BJ (cell line): ENCODE measurements at regions not wholly inside any gene's neighbourhood (a gene's known extent, or its start where the extent isn't known, plus 50 kb on each side); places are given as distances from the start of the nearest gene placed in this dataset.

Source experiments
- CTCF ChIA-PET: fragments of 350-600 bp; formaldehyde crosslinking; extraction: SDS; loops from one replicate; lab custom pipeline; 2021; ENCODE audit warnings: antibody characterized with exemption, inconsistent platforms; lab: Yijun Ruan, JAX
- POLR2A ChIA-PET: fragments of 300-600 bp; sonication (Branson Sonifier 250); formaldehyde crosslinking; extraction: SDS; loops from one replicate; lab custom pipeline; 2021; ENCODE audit warnings: antibody characterized with exemption; lab: Charles Lee
- DNase-seq: peaks from one replicate; pipeline ENCODE4 v3.0.0-alpha.2; 2011; ENCODE audit warnings: low read depth
- H3K27me3 ChIP-seq: 2 replicates; pipeline ENCODE4 v1.6.0; 2011; ENCODE audit warnings: low read length; ENCODE audit not compliant: control insufficient read depth, insufficient read depth
- H3K36me3 ChIP-seq: 2 replicates; pipeline ENCODE4 v1.5.1; 2011; ENCODE audit warnings: low read length; ENCODE audit not compliant: control insufficient read depth, insufficient read depth
- H3K4me3 ChIP-seq: 2 replicates; pipeline ENCODE4 v1.5.1; 2011; ENCODE audit warnings: low read depth, mild to moderate bottlenecking, control low read depth, low read length
- CTCF ChIP-seq: IDR thresholded peaks from 2 replicates; pipeline ENCODE4 v1.5.1; 2011; ENCODE audit warnings: low read depth, mild to moderate bottlenecking, control low read depth, inconsistent platforms, low read length, moderate library complexity; ENCODE audit not compliant: insufficient read depth

- ChIA-PET POLR2A (no interaction called here), CTCF (no interaction called here)
- no peak for TF ChIP-seq CTCF
- Histone ChIP-seq H3K36me3 (no peaks in the 10 kb centered on the region), H3K27me3 (peaks cover 3% of the 10 kb centered on the region; the same call in 1 of the 2 replicates), H3K4me3 (no peak overlapping the region)
- no peak for DNase-seq
Measured at GRCh38 chr4:54844911-54845310, 187.2 kb downstream of the KIT start.

- ChIA-PET CTCF (no interaction called here), POLR2A (no interaction called here)
- no peaks in the 10 kb centered on the region for H3K36me3 ChIP-seq
- H3K27me3 ChIP-seq = peaks cover 3% of the 10 kb centered on the region; the same call in 1 of the 2 replicates
- no peak for TF ChIP-seq CTCF
- no peak overlapping the region for H3K4me3 ChIP-seq
- DNase-seq = no peak
Measured at GRCh38 chr4:54843946-54844345, 186.2 kb downstream of the KIT start.

GRCh38 chr4:54843106-54843505, 185.3 kb downstream of the KIT start:
- ChIA-PET POLR2A (no interaction called here), CTCF (no interaction called here)
- TF ChIP-seq CTCF = no peak
- Histone ChIP-seq H3K4me3 (no peak overlapping the region), H3K27me3 (peaks cover 3% of the 10 kb centered on the region; the same call in 1 of the 2 replicates), H3K36me3 (no peaks in the 10 kb centered on the region)
- DNase-seq = no peak

- H3K36me3 ChIP-seq = no peaks in the 10 kb centered on the region
- TF ChIP-seq CTCF = no peak
- H3K4me3 ChIP-seq = no peak overlapping the region
- ChIA-PET CTCF (no interaction called here), POLR2A (no interaction called here)
- peaks cover 3% of the 10 kb centered on the region; the same call in 1 of the 2 replicates for H3K27me3 ChIP-seq
- DNase-seq = no peak
Measured at GRCh38 chr4:54842656-54843055, 184.9 kb downstream of the KIT start.

- Histone ChIP-seq H3K4me3 (no peak overlapping the region), H3K27me3 (peaks cover 3% of the 10 kb centered on the region; the same call in 1 of the 2 replicates), H3K36me3 (no peaks in the 10 kb centered on the region)
- DNase-seq = no peak
- CTCF ChIA-PET = interaction anchor here (0.8 to 2.1 kb wide), 2 partner anchors 9 to 528 kb away, joined by 3 to 8 read pairs; no protein-coding TSS in a partner anchor
- POLR2A ChIA-PET = no interaction called here
- TF ChIP-seq CTCF = no peak
Measured at GRCh38 chr4:54842226-54842625, 184.5 kb downstream of the KIT start.
